ENCODE measurements at regions not wholly inside any gene's neighbourhood (a gene's known extent, or its start where the extent isn't known, plus 50 kb on each side); places are given as distances from the start of the nearest gene placed in this dataset.

GRCh38 chr9:73446306-73446705 is 294.6 kb downstream of the ANXA1 start:
- DNase-seq (ENCODE audit: low read depth in 2 of 3, low spot score in 1 of 3), result no peak

GRCh38 chr9:73451003-73451402 is 299.3 kb downstream of the ANXA1 start:
- DNase-seq (ENCODE audit: low read depth in 2 of 3, low spot score in 1 of 3), result no peak

GRCh38 chr9:73459817-73460216 is 308.2 kb downstream of the ANXA1 start:
- no peak for DNase-seq (ENCODE audit: low read depth in 2 of 3, low spot score in 1 of 3)

- no peak for DNase-seq (ENCODE audit: low read depth in 2 of 3, low spot score in 1 of 3)
Observed at GRCh38 chr9:73468716-73469115, 317.1 kb downstream of the ANXA1 start.

GRCh38 chr9:73470766-73471165 is 319.1 kb downstream of the ANXA1 start:
- DNase-seq (ENCODE audit: low read depth in 2 of 3, low spot score in 1 of 3), result no peak

GRCh38 chr9:73474002-73474600 is 322.4 kb downstream of the ANXA1 start:
- DNase-seq (ENCODE audit: low read depth in 2 of 3, low spot score in 1 of 3), result no peak

- no peak for DNase-seq (ENCODE audit: low read depth in 2 of 3, low spot score in 1 of 3)
Observed at GRCh38 chr9:73474625-73475024, 323.0 kb downstream of the ANXA1 start.

- DNase-seq (ENCODE audit: low read depth in 2 of 3, low spot score in 1 of 3), result no peak
Observed at GRCh38 chr9:73494894-73495293, 343.2 kb downstream of the ANXA1 start.

- no peak for DNase-seq (ENCODE audit: low read depth in 2 of 3, low spot score in 1 of 3)
Observed at GRCh38 chr9:73497796-73498195, 346.1 kb downstream of the ANXA1 start.

GRCh38 chr9:73515216-73515615 is 363.6 kb downstream of the ANXA1 start:
- DNase-seq (ENCODE audit: low read depth in 2 of 3, low spot score in 1 of 3), result no peak

GRCh38 chr9:73523391-73523790 is 371.7 kb downstream of the ANXA1 start:
- no peak for DNase-seq (ENCODE audit: low read depth in 2 of 3, low spot score in 1 of 3)

GRCh38 chr9:73525350-73525749 is 373.7 kb downstream of the ANXA1 start:
- DNase-seq (ENCODE audit: low read depth in 2 of 3, low spot score in 1 of 3), result no peak

GRCh38 chr9:73527521-73527920 is 375.9 kb downstream of the ANXA1 start:
- DNase-seq (ENCODE audit: low read depth in 2 of 3, low spot score in 1 of 3), result no peak

- no peak for DNase-seq (ENCODE audit: low read depth in 2 of 3, low spot score in 1 of 3)
Observed at GRCh38 chr9:73528926-73529325, 377.3 kb downstream of the ANXA1 start.

- no peak for DNase-seq (ENCODE audit: low read depth in 2 of 3, low spot score in 1 of 3)
Observed at GRCh38 chr9:73529666-73530065, 378.0 kb downstream of the ANXA1 start.

GRCh38 chr9:73531051-73531532 is 379.4 kb downstream of the ANXA1 start:
- no peak for DNase-seq (ENCODE audit: low read depth in 2 of 3, low spot score in 1 of 3)

GRCh38 chr9:73531658-73532057 is 380.0 kb downstream of the ANXA1 start:
- no peak for DNase-seq (ENCODE audit: low read depth in 2 of 3, low spot score in 1 of 3)

GRCh38 chr9:73532985-73533384 is 381.3 kb downstream of the ANXA1 start:
- no peak for DNase-seq (ENCODE audit: low read depth in 2 of 3, low spot score in 1 of 3)

- no peak for DNase-seq (ENCODE audit: low read depth in 2 of 3, low spot score in 1 of 3)
Observed at GRCh38 chr9:73536403-73536802, 384.7 kb downstream of the ANXA1 start.

- DNase-seq (ENCODE audit: low read depth in 2 of 3, low spot score in 1 of 3), result no peak
Observed at GRCh38 chr9:73537561-73537960, 385.9 kb downstream of the ANXA1 start.

- DNase-seq (ENCODE audit: low read depth in 2 of 3, low spot score in 1 of 3), result no peak
Observed at GRCh38 chr9:73539881-73540390, 388.3 kb downstream of the ANXA1 start.

- no peak for DNase-seq (ENCODE audit: low read depth in 2 of 3, low spot score in 1 of 3)
Observed at GRCh38 chr9:73541923-73542322, 390.3 kb downstream of the ANXA1 start.

GRCh38 chr9:73543727-73544126 is 392.1 kb downstream of the ANXA1 start:
- DNase-seq (ENCODE audit: low read depth in 2 of 3, low spot score in 1 of 3), result no peak
